Neural cell (in vitro differentiated cells): ENCODE measurements at regions not wholly inside any gene's neighbourhood (a gene's known extent, or its start where the extent isn't known, plus 50 kb on each side); places are given as distances from the start of the nearest gene placed in this dataset.

Experiments used
- H2AFZ ChIP-seq: fragments of 200-600, 300-800 bp; sonication (generic), shearing (Covaris generic); 2 replicates; pipeline ENCODE4 v1.6.0; 2014; ENCODE audit warnings: low read depth, mild to moderate bottlenecking, antibody characterized with exemption, low read length, moderate library complexity
- H3F3A ChIP-seq: fragments of 200-600 bp; shearing (Covaris generic); 2 replicates; pipeline ENCODE4 v1.6.1; 2016; ENCODE audit warnings: mild to moderate bottlenecking, moderate library complexity, mixed read lengths, antibody characterized with exemption, low read length; ENCODE audit not compliant: insufficient read depth, poor library complexity, severe bottlenecking
- H3K27ac ChIP-seq: fragments of 200-600, 300-800 bp; sonication (generic), shearing (Covaris generic); 2 replicates; pipeline ENCODE4 v1.5.1; 2014; ENCODE audit warnings: mild to moderate bottlenecking, low read length, moderate library complexity
- H3K27me3 ChIP-seq: fragments of 300-800, 200-600 bp; sonication (generic), shearing (Covaris generic); 2 replicates; pipeline ENCODE4 v1.6.0; 2014; ENCODE audit warnings: mild to moderate bottlenecking, low read depth, low read length, moderate library complexity; ENCODE audit not compliant: insufficient read depth
- H3K36me3 ChIP-seq: fragments of 300-800, 200-600 bp; sonication (generic), shearing (Covaris generic); 2 replicates; pipeline ENCODE4 v1.5.1; 2014; ENCODE audit warnings: mild to moderate bottlenecking, antibody characterized with exemption, low read length, moderate library complexity; ENCODE audit not compliant: insufficient read depth
- H3K4me2 ChIP-seq: fragments of 300-800, 200-600 bp; sonication (generic), shearing (Covaris generic); 2 replicates; pipeline ENCODE4 v1.6.0; 2014; ENCODE audit warnings: mild to moderate bottlenecking, low read length
- H3K4me3 ChIP-seq: fragments of 300-800, 200-600 bp; sonication (generic), shearing (Covaris generic); 2 replicates; pipeline ENCODE4 v1.5.1; 2014; ENCODE audit warnings: mild to moderate bottlenecking, low read length, moderate library complexity
- H3K79me2 ChIP-seq: fragments of 200-600 bp; shearing (Covaris generic); replicated peaks from 2 replicates; pipeline ENCODE4 v1.6.0; 2014; ENCODE audit warnings: mild to moderate bottlenecking, low read length, moderate library complexity; ENCODE audit not compliant: insufficient read depth
- H3K9ac ChIP-seq: fragments of 300-800, 200-600 bp; sonication (generic), shearing (Covaris generic); 2 replicates; pipeline ENCODE4 v1.6.1; 2016; ENCODE audit warnings: mild to moderate bottlenecking, low read length, mixed read lengths
- H3K9me2 ChIP-seq: fragments of 200-600 bp; shearing (Covaris generic); 2 replicates; pipeline ENCODE4 v1.6.1; 2016; ENCODE audit warnings: mild to moderate bottlenecking, low read length, mixed read lengths; ENCODE audit not compliant: insufficient read depth
- H3K9me3 ChIP-seq: fragments of 200-600, 300-800 bp; sonication (generic), shearing (Covaris generic); 2 replicates; pipeline ENCODE4 v1.6.1; 2016; ENCODE audit warnings: mild to moderate bottlenecking, mixed run types, low read length, moderate library complexity, mixed read lengths
- H4K20me1 ChIP-seq: fragments of 200-600 bp; shearing (Covaris generic); 2 replicates; pipeline ENCODE4 v1.6.1; 2016; ENCODE audit warnings: mild to moderate bottlenecking, mixed run types; ENCODE audit not compliant: insufficient read depth
- CTCF ChIP-seq: fragments of 450-650 bp; IDR thresholded peaks from 2 replicates; pipeline ENCODE4 v1.5.1; 2014; ENCODE audit warnings: antibody characterized with exemption, mild to moderate bottlenecking, moderate library complexity; ENCODE audit not compliant: poor library complexity, severe bottlenecking
- EP300 ChIP-seq: fragments of 450-650 bp; conservative IDR thresholded peaks from 2 replicates; pipeline ENCODE4 v1.6.1; 2014; ENCODE audit warnings: antibody characterized with exemption, mild to moderate bottlenecking, moderate library complexity; ENCODE audit not compliant: poor library complexity, severe bottlenecking
- EZH2 ChIP-seq: fragments of 200-600, 300-800 bp; shearing (Covaris generic), sonication (generic); IDR thresholded peaks from 2 replicates; pipeline ENCODE4 v1.6.1; 2014; ENCODE audit warnings: antibody characterized with exemption, low read length, borderline replicate concordance, mild to moderate bottlenecking; ENCODE audit not compliant: insufficient read depth, poor library complexity, severe bottlenecking
- MXI1 ChIP-seq: fragments of 450-650 bp; conservative IDR thresholded peaks from 2 replicates; pipeline ENCODE4 v1.6.1; 2014; ENCODE audit warnings: antibody characterized with exemption, mild to moderate bottlenecking; ENCODE audit not compliant: poor library complexity, severe bottlenecking
- POLR2AphosphoS5 ChIP-seq: IDR thresholded peaks from 2 replicates; pipeline ENCODE4 v1.6.1; 2012
- RAD21 ChIP-seq: fragments of 450-650 bp; conservative IDR thresholded peaks from 2 replicates; pipeline ENCODE4 v1.6.1; 2014; ENCODE audit warnings: antibody characterized with exemption, mild to moderate bottlenecking, moderate library complexity
- REST ChIP-seq: IDR thresholded peaks from 2 replicates; pipeline ENCODE4 v1.6.1; 2012; ENCODE audit warnings: borderline replicate concordance
- SMC3 ChIP-seq: fragments of 450-650 bp; conservative IDR thresholded peaks from 2 replicates; pipeline ENCODE4 v1.6.1; 2014; ENCODE audit warnings: antibody characterized with exemption, mild to moderate bottlenecking, moderate library complexity; ENCODE audit not compliant: poor library complexity
- TAF1 ChIP-seq: IDR thresholded peaks from 2 replicates; pipeline ENCODE4 v1.6.1; 2012; ENCODE audit warnings: low read depth

- H3F3A ChIP-seq, result no peaks in the 10 kb centered on the region
- no peaks in the 10 kb centered on the region for H3K79me2 ChIP-seq
- no peak overlapping the region for H2AFZ ChIP-seq
- no peak overlapping the region for H3K4me3 ChIP-seq
- TF ChIP-seq SMC3, result no peak
- no peak for TF ChIP-seq REST
- no peak for TF ChIP-seq CTCF
- no peak for TF ChIP-seq RAD21
- TF ChIP-seq MXI1, result no peak
- TF ChIP-seq TAF1, result no peak
- no peak for TF ChIP-seq EP300
- TF ChIP-seq EZH2, result no peak
- TF ChIP-seq POLR2AphosphoS5, result no peak
- H3K4me2 ChIP-seq, result no peak overlapping the region
- no peaks in the 10 kb centered on the region for H3K36me3 ChIP-seq
- no peaks in the 10 kb centered on the region for H3K9me3 ChIP-seq
- H4K20me1 ChIP-seq, result no peaks in the 10 kb centered on the region
- H3K9ac ChIP-seq, result no peak overlapping the region
- no peak overlapping the region for H3K27ac ChIP-seq
- H3K27me3 ChIP-seq, result no peaks in the 10 kb centered on the region
- no peaks in the 10 kb centered on the region for H3K9me2 ChIP-seq
Measured at GRCh38 chr2:145016711-145017110, 496.8 kb upstream of the ZEB2 start.

DNA sequence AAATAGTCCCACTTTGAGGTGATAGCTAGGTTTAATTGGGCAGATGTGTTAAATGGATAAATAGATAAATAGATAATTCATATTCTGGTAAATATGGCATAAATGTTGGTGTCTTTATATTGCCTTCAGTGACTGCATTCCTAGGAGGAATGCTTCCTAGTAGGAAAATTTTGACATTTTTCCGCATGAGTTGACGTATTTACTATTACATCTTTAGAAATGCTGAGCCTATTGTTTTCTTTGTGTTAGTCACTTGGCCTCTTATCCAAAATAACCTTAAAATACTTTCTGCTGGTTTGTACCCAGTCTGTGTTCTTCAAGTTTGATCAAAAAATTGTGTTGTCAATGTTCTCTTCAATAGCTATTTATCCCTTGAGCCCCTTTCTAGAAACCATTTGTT is 495.6 kb upstream of the ZEB2 start:
- no peaks in the 10 kb centered on the region for H4K20me1 ChIP-seq
- H3K4me2 ChIP-seq, result no peak overlapping the region
- no peak overlapping the region for H3K9ac ChIP-seq
- no peak overlapping the region for H2AFZ ChIP-seq
- H3F3A ChIP-seq, result no peaks in the 10 kb centered on the region
- no peak overlapping the region for H3K27ac ChIP-seq
- TF ChIP-seq POLR2AphosphoS5 (no peak), CTCF (no peak), EP300 (no peak), RAD21 (no peak), REST (no peak), SMC3 (no peak), MXI1 (no peak), EZH2 (no peak), TAF1 (no peak)
- H3K9me2 ChIP-seq, result no peaks in the 10 kb centered on the region
- no peaks in the 10 kb centered on the region for H3K27me3 ChIP-seq
- no peak overlapping the region for H3K4me3 ChIP-seq
- H3K36me3 ChIP-seq, result no peaks in the 10 kb centered on the region
- no peaks in the 10 kb centered on the region for H3K79me2 ChIP-seq
- H3K9me3 ChIP-seq, result no peaks in the 10 kb centered on the region
